GM19397 (cell line): ENCODE measurements at regions not wholly inside any gene's neighbourhood (a gene's known extent, or its start where the extent isn't known, plus 50 kb on each side); places are given as distances from the start of the nearest gene placed in this dataset.

ENCODE experiments used
- ATAC-seq: cut with Tn5 transposase; IDR thresholded peaks from one replicate; pipeline ENCODE4 v1.9.1; 2021; ENCODE audit warnings: mild to moderate bottlenecking, moderate library complexity; ENCODE audit not compliant: unreplicated experiment

DNA sequence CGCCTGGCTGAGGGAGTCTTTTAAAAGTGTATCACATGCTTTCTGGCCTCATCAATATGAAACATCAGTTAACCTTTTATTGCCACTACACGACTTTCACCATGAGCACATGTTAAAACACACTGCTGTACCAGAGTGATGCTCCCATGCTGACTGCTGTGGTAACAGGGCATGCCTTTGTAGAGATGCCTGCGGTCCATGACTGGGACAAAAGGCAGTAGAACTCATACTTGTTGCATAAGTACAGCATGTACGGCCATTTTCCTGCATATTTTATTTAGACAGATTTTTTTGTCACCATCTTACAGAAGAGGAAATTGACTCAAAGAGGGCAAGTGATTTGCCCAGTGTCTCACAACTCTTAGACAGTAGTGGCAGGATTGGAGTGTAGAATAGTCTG lies 105.7 kb upstream of the ADAMTSL1 start:
- ATAC-seq: no peak

DNA sequence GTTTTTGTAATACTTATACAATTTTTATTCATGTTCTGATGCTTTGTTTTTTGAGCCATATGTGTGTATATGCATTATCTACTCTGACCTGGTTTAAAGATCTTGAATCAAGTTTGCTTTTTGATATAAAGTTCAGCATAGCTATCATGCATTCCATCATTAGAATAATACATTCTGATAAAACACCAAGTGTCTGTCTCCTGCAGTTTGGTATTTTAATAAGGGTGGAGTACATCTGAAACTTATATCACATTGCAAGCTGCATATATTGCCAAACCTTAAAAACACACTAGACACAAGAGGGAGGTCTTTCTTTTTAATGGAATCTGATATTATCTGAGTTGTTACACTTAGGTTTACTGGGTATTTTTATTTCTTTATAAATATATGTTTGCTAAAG lies 102.8 kb upstream of the ADAMTSL1 start:
- ATAC-seq: no peak

DNA sequence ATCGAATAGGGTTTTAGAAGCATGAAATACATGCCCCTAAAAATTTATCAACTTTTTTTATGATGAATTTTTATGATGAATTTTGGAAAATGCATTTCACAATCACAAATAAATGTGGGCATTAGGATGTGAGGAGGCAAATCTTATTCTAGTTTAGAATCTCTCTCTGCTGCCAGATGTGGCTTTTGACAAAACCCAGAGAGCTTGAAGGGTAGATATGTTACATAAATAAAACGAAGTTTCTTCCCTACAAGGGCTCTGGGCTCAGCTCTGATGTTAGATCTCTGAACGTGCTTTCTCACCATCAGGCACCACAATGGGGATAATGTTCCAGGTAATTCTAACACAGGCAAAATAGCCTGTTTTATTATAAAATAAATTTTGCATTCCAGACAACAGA lies 102.3 kb upstream of the ADAMTSL1 start:
- no peak for ATAC-seq

DNA sequence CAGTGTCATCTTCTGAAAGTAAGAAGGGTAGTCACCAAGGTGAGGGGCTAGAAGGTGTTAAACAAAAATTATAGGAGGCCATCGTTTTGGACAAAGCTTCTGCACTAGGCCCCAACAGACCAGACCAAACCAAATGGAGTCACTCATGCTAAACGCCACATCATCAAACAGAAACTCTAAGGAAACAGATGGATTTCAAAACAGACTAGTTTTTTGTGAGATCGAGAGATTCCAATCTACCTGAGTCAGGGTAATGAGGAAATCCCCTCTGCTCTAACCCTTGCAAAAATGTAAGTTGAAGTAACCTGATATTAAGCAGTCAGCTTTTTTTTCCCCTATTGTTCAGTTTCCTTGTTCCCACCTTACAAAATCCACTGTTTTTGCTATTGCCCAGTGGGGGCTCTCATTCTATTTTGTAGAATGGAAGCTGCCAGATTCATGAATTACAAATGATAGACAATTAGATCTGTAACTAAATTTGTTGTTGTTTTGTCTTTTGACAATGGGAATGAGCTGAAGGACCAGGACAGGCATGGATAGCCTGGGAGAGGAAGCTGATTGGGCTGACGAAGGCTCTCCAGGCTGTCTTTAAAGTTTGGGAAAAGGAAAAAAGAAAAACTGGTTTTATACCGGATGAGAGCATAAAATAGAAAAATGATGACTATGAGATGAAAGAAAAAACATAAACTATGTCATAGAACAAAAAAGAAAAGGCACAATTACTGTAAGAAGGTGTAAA lies 94.7 kb upstream of the ADAMTSL1 start:
- no peak for ATAC-seq

DNA sequence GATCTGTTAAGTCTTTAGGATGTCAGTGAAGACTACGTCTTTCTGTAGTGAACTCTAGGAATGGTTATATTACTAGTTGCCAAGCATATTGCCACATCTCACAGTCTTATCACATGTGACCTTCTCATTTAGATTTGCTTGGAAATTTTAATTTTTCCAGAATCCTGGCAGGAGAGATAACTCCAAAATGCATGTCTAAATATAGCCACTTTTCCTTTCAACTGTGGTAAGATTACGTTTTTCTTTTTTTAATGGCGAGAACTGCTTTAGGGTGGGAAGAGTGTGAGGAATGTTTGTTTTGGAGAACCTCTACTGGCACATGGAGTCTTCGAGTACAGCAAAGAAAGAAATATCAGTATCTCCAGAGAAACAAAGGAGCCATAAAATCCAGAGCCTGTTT lies 91.7 kb upstream of the ADAMTSL1 start:
- ATAC-seq: no peak

DNA sequence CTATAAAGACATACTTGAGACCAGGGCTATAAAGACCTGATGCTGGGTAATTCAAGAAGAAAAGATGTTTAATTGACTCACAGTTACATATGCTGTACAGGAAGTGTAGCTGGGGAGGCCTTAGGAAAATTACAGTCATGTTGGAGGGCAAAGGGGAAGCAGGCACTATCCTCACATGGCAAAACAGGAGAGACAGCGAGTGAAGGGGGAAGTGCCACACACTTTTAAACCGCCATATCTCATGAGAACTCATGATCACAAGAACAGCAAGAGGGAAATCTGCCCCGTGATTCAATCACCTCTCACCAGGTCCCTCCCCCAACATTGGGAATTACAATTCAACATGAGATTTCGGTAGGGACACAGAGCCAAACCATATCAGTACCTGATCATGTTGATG lies 89.9 kb upstream of the ADAMTSL1 start:
- ATAC-seq: no peak

DNA sequence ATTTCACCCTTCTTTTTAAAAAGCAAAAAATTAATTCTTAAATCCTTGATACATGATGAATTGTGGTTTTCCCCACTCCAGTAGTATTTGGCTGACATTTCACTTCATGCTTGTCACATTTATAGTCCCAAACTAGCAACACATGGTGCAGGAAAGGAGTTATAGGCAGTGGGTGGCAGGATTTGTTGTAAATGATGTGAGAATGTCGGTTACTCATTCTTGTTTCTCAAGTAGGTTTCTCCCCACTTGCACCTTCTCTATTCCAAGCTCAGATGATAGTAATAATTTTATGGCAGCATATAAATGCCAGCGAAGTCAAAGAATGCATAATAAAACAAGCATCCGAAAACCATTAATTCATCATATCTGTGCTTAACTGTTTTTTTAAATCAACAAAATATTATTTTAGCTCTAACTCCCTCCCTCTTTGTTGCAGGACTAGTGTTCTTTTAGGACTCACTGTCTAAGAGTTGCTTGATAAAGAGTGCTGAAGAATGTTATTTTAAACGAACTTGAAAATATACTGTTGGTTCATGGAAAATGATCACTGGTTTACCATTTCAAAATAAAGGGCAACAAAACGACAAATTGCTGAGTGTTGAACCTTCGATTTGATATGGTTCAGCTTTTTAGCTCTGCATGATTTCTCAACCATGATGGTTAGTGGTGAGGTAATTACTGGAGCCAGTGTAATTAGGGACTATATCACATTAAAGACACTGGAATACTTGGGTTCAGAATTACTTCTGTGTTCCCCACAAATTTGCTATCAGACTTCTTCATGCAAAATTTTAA lies 88.1 kb upstream of the ADAMTSL1 start:
- no peak for ATAC-seq

DNA sequence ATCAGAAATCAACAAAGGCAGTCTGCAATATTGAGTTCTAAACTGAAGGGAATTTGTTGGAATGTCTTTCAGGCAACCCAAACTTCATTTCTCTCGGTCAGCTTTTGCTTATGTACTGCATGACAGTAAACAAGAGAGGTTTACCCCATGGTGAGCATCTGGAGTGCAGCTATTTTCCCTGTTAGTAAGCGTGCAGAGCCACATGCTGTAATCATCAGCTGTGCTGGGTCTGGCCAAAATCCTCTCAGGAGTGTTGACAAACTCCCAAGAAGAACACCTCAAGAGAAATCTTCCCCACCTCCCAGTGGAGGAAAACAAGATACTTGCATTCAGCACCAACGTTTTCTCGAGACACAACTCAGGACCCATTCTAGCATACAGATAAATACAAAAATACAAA lies 83.6 kb upstream of the ADAMTSL1 start:
- no peak for ATAC-seq

DNA sequence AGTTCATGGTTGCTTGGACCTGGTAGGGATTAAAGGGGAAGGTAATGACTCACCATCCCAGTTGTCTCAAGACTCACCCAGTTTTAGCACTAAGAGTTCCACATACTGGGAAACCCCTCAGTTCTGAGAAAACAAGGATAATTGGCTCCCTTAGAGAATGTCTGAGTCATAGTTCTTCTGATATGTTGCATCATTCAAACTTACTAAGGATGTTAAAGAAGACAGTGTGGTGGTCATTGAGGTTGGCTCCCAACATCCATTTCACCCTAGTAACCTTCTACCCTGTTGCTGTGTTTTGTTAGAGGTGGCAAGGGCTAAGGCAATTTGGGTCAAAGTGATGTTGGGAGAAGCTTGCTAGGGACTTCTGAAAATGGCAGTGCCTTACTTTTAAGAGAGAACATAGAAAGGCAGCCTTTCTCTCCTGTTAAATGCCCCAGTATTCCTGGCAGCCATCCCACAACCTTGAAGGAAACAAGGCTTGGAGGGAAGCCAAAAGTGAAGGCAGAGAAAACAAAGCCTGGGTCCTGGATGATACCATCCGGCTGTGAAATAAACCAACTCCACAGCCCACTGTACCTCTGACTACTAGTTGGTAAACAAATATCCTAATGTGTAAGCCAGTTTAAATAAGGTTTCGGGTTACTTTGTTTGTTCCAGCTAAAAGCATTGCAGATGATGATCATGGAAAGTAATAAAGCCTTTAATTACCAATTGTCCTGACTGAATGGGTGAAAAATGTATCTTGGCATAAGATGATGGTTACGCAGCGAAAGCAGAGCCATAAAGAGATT lies 80.4 kb upstream of the ADAMTSL1 start:
- no peak for ATAC-seq

DNA sequence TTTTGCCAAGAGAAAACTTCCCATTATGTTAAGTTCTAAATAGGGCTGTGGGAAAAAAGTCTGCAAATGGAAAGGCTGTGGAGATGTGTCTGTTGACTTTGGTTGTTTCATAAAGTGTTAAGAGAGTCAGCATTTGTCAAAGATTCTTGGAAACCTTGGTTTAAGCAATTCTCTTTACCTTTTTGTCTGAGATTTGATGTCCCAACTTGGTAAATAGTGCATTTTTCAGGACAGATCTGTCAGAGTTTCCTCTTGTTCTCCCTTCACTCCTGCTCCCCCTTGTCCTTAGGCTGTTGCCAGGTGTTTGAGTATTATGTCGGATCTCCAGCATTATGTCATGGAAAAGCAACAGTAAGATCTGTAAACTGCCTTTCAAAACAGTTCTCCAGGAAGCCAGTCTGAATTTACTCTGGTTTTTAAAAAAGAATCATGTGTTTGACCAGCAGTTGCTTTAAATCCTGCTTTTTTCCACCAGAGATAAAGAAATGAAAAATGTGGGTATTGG lies 79.1 kb upstream of the ADAMTSL1 start:
- ATAC-seq: no peak

DNA sequence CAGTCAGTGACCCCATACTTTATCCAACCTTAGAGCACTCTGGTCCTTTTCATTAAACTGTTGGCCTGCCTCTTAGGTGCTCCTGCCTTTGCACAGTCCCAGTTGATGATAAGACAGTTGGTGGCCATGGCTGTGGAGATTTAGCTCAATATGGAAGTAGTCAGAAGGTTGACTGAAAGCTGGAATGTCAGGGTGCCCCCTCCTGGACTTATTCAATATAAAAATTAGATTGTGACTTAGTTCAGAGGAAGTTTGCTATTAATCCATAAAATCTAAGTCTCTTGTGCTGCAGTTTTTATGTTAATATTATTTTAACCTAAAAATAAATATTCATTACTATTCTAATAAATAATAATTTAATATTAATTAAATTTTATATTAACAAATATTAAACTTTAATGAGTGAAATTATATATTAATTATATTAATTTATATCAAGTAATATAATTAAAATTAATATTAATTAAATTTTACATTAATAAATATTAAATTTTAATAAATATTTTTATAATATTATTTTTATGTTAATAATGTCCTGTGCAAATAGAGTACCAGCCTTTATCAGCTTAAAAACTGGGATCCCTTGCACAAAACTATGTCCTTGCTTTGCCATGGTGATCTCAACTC lies 77.7 kb upstream of the ADAMTSL1 start:
- no peak for ATAC-seq

DNA sequence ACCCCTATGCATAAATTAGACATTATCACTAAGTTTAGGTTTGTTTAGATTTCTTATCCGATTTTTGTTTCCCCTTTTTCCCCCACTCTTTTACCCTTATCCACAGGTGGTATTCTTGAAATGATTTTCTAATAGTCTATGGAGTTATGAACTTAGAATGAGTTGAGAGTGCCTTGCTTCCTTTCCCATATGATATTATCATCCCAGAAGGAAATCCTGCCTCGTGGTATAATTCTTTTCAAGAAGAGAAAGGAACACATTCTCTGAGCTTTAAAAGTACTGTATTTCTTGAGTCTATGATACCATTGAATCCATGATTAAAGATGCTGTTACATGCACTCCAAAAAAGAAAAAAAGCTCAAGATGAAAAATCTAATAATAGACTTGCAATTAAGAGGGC lies 76.9 kb upstream of the ADAMTSL1 start:
- no peak for ATAC-seq

DNA sequence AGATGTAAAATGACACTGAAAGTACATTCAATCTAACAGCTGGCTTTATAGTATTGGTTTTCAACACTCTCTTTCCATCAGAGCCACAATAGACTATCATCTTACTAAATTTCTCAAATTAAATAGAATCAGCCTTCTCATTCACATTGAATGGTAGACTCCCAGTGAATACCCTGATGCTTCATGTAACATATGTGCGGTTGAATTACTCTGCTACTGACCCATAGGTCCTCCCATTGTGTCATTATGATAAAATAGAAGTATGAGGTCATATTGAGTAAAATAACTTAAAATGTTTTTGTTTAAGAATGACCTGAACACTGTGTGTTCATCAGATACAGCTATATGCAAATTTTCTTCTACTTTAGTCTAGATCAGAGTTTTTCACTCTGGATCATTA lies 75.9 kb upstream of the ADAMTSL1 start:
- no peak for ATAC-seq

DNA sequence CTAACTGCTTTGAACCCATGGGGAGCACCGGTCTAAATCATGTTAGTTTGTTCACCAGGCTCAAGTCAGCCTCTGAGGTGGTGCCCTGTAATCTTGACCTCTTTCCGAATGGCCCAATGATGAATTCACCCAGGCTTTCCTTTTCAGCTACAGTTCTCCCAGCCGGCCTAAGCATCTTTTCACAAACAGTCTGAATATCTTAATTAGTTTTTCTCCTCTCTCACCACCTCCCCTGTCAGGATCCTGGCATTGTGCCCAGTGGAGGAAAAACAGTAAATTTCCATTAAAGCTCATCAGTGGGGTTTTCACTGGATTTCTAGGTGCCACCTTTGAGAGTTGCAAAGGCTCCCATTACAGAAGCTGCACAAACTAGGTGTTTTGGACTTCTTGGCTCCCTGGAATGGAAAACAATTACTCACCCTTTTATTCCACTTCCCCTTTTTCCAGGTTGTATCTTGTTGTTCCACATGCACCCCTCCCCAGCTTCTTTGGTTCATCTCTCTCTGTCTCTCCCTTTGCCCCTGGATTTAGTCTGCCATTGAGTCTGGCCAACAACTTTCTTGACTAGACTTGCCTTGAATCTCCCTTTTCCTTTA lies 69.4 kb upstream of the ADAMTSL1 start:
- ATAC-seq: no peak

DNA sequence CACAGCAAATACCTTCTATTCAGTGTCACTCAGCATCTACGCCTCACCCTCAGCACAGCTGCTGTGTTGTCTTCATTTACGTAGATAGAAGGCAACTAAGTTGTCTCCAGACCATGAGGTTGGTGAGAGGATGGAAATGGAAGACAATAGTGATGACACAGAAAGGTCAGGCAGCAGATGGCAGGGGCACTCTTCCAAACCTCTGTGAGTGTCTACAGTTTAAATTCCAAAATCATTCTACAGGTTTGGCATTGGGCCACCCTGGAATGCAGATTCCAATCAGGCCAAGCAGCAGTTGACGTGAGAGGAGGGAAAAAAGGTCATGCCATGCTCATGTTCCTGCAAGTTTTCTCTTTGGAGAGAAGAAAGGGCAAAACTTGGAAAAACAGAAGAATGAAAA lies 68.7 kb upstream of the ADAMTSL1 start:
- no peak for ATAC-seq

DNA sequence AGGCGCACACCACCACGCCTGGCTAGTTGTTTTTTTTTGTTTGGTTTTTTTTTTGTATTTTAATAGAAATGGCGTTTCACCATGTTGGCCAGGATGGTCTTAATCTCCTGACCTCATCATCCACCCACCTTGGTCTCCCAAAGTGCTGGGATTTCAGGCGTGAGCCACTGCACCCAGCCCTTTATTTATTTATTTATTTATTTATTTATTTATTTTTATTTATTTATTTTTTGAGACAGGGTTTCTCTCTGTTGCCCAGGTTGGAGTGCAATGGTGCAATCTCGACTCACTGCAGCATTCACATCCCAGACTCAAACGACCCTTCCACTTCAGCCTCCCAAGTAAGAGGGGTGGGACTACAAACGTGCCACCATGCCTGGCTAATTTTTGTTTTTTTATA lies 63.0 kb upstream of the ADAMTSL1 start:
- no peak for ATAC-seq

DNA sequence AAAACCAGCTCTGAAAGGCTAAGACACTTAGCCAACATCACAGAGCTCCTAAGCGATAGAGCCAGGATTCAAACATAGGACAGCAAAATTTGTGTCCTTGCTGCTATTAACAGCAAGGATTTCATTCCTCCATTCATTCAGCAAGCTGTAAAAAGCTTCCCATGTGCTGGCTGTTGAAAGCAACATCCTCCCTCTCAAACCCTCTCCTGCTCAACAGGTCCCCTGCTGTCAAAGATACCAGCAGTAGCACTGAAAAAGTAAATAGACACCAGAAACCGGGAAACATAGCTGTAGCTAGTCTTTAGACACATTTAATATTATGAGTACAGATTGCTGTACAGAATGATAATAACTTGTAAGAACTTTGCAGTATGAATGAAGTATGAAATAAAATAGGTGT lies 52.6 kb upstream of the ADAMTSL1 start:
- ATAC-seq: no peak

DNA sequence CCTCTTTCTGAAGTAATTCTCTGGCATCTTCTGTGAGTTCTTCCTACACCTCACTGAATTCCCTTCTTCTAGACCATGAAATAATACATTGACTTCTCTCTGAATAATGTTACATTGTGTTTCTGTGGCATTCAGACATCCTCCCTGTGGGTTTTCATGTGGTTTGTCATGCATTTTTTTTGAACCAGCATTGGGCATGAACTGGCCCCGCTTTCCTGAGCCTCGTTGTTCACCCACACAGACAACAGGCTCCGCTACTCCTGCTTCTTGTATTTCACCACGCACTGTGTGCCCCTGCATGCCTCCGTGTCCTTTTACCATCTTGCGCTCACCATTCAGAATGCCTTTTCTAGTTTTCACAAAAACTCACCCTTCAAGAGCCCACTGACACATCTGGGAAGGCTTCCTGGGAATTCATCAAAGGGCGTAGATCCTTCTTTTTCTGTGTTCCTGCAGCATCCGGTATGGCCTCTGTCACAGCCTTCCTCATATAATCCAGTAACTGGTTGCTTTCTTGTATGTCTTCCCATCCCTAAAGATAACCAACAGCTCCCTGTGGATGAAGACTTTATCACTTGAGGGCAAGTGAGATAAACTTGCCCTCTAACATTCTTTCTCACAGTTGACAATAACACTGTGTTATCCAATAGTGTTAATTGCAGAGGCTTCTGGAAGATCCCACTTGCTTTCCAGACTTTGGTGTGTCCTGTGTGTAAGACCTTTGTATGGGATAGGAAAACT lies 51.5 kb upstream of the ADAMTSL1 start:
- no peak for ATAC-seq

DNA sequence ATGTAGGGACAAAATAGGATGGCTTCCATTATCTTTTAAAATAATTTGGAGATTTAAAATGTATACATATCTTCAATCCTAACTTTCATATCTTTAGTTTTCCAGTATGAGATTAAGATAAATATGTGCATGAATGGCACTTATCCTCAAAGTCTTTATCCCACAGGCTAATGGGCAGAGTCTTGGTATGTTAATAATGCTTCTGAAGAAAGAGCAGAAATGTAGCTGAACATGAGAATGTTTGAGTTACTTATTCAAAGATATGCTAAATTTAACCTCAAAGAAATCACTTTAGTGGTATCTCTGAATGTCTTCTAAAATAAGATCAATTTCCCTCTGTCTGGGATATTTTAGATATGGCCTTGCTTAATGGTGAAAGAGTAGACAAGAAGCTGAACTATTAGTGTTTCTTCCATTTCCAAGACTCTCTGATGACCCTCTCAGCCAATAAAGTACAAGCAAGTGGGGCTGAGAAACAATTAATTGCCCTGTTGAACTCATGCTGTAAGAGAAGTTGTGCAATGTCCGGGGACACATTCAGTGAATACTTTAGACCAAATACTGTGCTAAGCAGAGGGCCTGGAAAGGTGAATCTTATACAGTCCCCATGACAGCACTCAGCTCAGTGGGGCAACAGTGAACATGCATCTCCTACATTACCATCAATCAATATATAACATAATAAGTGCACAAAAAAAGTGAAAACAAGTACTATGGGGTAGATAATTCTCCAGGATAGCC lies 50.0 kb upstream of the ADAMTSL1 start:
- no peak for ATAC-seq
